Trophoblast cell (in vitro differentiated cells and primary cell): ENCODE measurements at regions not wholly inside any gene's neighbourhood (a gene's known extent, or its start where the extent isn't known, plus 50 kb on each side); places are given as distances from the start of the nearest gene placed in this dataset.
A peak's percentile ranks its signal among the peaks of the same experiment; 100 is the strongest.
"Not testable (repeated sequence)": the region's sequence is repeated elsewhere in the genome, so short reads cannot be mapped to it uniquely, and the experiment has no call there.

ENCODE experiments used
- DNase-seq, 2 donors: peaks; one replicate each; pipeline ENCODE4 v3.0.0-alpha.2; 2016
- H2AFZ ChIP-seq: 2 replicates; pipeline ENCODE4 v1.6.1; 2013; ENCODE audit warnings: low read length, moderate library complexity, mild to moderate bottlenecking; ENCODE audit not compliant: insufficient read depth, poor library complexity
- H2AK5ac ChIP-seq: 2 replicates; pipeline ENCODE4 v1.6.1; 2013; ENCODE audit warnings: mild to moderate bottlenecking, low read length
- H2BK120ac ChIP-seq: 2 replicates; pipeline ENCODE4 v1.6.1; 2013; ENCODE audit warnings: low read length, mild to moderate bottlenecking, moderate library complexity; ENCODE audit not compliant: insufficient read depth, poor library complexity
- H2BK12ac ChIP-seq: 2 replicates; pipeline ENCODE4 v1.6.1; 2013; ENCODE audit warnings: mild to moderate bottlenecking, low read length, moderate library complexity
- H2BK5ac ChIP-seq: 2 replicates; pipeline ENCODE4 v1.6.1; 2013; ENCODE audit warnings: low read length, low read depth, moderate library complexity, mild to moderate bottlenecking; ENCODE audit not compliant: poor library complexity
- H3K14ac ChIP-seq: 2 replicates; pipeline ENCODE4 v1.6.1; 2013; ENCODE audit warnings: mild to moderate bottlenecking, low read length
- H3K18ac ChIP-seq: 2 replicates; pipeline ENCODE4 v1.6.1; 2013; ENCODE audit warnings: mild to moderate bottlenecking, low read length
- H3K23ac ChIP-seq: 2 replicates; pipeline ENCODE4 v1.6.1; 2013; ENCODE audit warnings: low read length
- H3K27ac ChIP-seq: 2 replicates; pipeline ENCODE4 v1.5.1; 2013; ENCODE audit warnings: low read depth, mild to moderate bottlenecking, inconsistent platforms, low read length, moderate library complexity
- H3K27me3 ChIP-seq: 2 replicates; pipeline ENCODE4 v1.6.1; 2013; ENCODE audit warnings: inconsistent platforms, mild to moderate bottlenecking, low read length, moderate library complexity; ENCODE audit not compliant: insufficient read depth
- H3K36me3 ChIP-seq, 2 experiments: 1 replicate in 1 of 2; 2 replicates in 1 of 2; pipeline ENCODE4 v1.6.1; 2013; ENCODE audit warnings: low read length in 2 of 2, mild to moderate bottlenecking in 2 of 2, moderate library complexity in 1 of 2; ENCODE audit not compliant: insufficient read depth in 2 of 2, control insufficient read depth in 1 of 2
- H3K4ac ChIP-seq: 2 replicates; pipeline ENCODE4 v1.6.1; 2013; ENCODE audit warnings: low read depth, mild to moderate bottlenecking, low read length, moderate library complexity
- H3K4me1 ChIP-seq, 2 experiments: 1 replicate in 1 of 2; 2 replicates in 1 of 2; pipeline ENCODE4 v1.6.1; 2013; ENCODE audit warnings: low read length in 2 of 2, mild to moderate bottlenecking in 2 of 2, moderate library complexity in 1 of 2; ENCODE audit not compliant: insufficient read depth in 2 of 2, control insufficient read depth in 1 of 2
- H3K4me2 ChIP-seq: 2 replicates; pipeline ENCODE4 v1.6.1; 2013; ENCODE audit warnings: inconsistent platforms, mild to moderate bottlenecking, low read length, moderate library complexity
- H3K4me3 ChIP-seq: 2 replicates; pipeline ENCODE4 v1.5.1; 2013; ENCODE audit warnings: mild to moderate bottlenecking, low read depth, low read length, inconsistent platforms
- H3K79me1 ChIP-seq: one replicate; pipeline ENCODE4 v1.6.1; 2013; ENCODE audit warnings: low read length
- H3K79me2 ChIP-seq: 2 replicates; pipeline ENCODE4 v1.6.1; 2013; ENCODE audit warnings: low read length, mild to moderate bottlenecking; ENCODE audit not compliant: control insufficient read depth, insufficient read depth, poor library complexity
- H3K9ac ChIP-seq: 2 replicates; pipeline ENCODE4 v1.6.1; 2013; ENCODE audit warnings: mild to moderate bottlenecking, low read length
- H3K9me3 ChIP-seq: 2 replicates; pipeline ENCODE4 v1.6.1; 2013; ENCODE audit warnings: low read depth, mild to moderate bottlenecking, control low read depth, inconsistent platforms, low read length; ENCODE audit not compliant: insufficient read depth
- H4K12ac ChIP-seq: 2 replicates; pipeline ENCODE4 v1.6.1; 2013; ENCODE audit warnings: low read depth, mild to moderate bottlenecking, low read length, moderate library complexity
- H4K8ac ChIP-seq: 2 replicates; pipeline ENCODE4 v1.6.1; 2013; ENCODE audit warnings: low read depth, mild to moderate bottlenecking, low read length, moderate library complexity
- H4K91ac ChIP-seq: one replicate; pipeline ENCODE4 v1.6.1; 2013; ENCODE audit warnings: low read depth, mild to moderate bottlenecking, low read length, moderate library complexity
- WGBS: extraction: QIAGEN DNeasy Blood & Tissue Kit; methylation state at CpG from one replicate; pipeline ENCODE4 v1.1.7; 2013; ENCODE audit warnings: missing lambda C conversion rate; ENCODE audit not compliant: insufficient read length, insufficient coverage; ENCODE audit errors: extremely low coverage; 5-methylcytosine and 5-hydroxymethylcytosine counted together

DNA sequence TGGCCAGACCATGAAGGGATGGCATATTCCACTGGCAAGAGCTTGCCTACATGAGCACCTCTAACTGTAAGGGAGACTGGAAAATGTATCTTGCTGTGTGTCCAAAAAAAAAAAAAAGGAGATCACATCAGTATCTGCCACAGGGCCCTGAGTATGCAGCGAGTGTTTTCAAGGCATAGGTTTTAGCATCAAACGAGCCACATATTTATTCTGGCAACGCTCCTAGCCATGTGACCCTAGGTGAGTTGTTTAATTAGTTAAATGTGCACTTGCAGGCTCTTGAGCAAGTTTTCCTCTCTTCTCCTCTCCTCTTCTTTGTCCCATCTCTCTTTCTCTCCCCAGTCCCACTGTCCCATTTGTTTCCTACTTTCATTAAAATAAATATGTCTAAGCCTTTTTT lies 428.7 kb upstream of the AKR1E2 start:
- Histone ChIP-seq H3K23ac (no peak overlapping the region), H3K36me3 (no peaks in the 10 kb centered on the region), H3K79me2 (no peaks in the 10 kb centered on the region), H2AK5ac (no peak overlapping the region), H3K27me3 (no peaks in the 10 kb centered on the region), H2BK5ac (no peak overlapping the region), H3K9me3 (no peaks in the 10 kb centered on the region), H3K4me1 (peaks cover 0 to 2% of the 10 kb centered on the region in 2 experiments), H4K12ac (no peak overlapping the region), H3K79me1 (peaks cover 2% of the 10 kb centered on the region), H3K27ac (no peak overlapping the region), H2AFZ (no peak overlapping the region), H3K14ac (no peak overlapping the region), H3K4me3 (no peak overlapping the region), H4K91ac (no peak overlapping the region), H3K4me2 (no peak overlapping the region), H4K8ac (no peak overlapping the region), H2BK120ac (no peak overlapping the region), H3K4ac (no peak overlapping the region), H3K18ac (no peak overlapping the region), H3K9ac (no peak overlapping the region), H2BK12ac (no peak overlapping the region)
- DNase-seq, result no peak
- no CpG with 5 or more reads among the region's 3 CpGs for WGBS

DNA sequence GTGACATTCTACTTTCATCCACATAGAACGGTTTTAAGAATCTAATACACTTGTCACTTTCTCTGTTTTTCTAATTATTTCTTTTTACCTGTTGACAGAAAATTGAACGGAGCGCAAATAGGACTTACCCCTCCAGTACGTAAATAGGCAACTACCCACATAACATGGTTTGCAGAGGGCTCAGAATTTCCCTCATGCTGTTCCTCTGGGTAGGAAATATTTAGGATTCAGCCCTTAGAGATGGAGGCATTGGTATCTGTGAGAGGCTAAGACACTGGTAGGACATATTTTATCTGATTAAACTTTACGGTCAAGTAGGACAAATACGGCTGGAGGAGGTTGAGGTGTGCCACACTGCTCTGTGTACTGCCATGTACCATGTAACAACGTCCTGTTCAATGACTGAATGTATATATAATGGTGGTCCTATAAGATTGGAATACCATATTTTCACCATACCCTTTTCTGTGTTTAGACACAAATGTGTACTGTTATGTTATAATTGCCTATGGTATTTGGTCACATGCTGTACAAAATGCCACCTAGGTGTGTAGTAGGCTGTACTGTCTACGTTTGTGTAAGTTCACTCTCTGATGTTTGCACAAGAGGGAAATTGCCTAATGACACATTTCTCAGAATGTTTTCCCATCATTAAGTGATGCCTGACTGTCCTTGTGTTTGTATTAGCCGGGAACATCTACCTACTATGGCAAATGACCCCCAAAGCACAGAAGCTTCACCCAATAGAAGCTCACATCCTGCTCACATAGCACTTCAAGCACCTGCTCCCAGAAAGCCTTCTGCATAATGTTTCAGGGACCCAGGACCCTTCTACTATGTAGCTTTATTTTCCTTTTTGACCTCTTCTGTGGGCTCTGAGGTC lies 429.4 kb upstream of the AKR1E2 start:
- Histone ChIP-seq H3K23ac (no peak overlapping the region), H2AFZ (no peak overlapping the region)
- whole genome bisulfite sequencing, result no CpG with 5 or more reads among the region's 9 CpGs

DNA sequence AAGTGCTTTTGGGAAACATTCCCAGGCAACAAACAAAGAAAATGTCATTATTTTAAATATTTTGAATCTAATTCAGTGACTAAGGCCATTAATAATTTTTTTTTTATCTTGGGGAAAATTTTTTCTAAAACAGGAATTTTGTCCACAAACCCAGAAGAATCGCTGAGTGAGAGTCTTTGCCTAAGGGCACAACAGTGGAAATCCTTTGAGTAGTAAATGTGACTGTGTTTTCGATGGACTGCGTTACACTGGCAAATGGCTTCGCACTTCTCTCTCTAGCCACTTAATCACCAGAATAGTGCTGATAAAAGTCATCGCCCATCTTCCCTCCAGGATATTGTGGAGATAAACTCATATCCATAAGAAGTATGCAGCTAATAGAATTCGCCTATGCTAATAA lies 430.3 kb upstream of the AKR1E2 start:
- no peaks in the 10 kb centered on the region for H3K36me3 ChIP-seq
- DNase-seq, result peak; percentile 36 to 38
- no peaks in the 10 kb centered on the region for H3K79me2 ChIP-seq
- no peak overlapping the region for H2BK5ac ChIP-seq
- no peak overlapping the region for H2BK120ac ChIP-seq
- H4K91ac ChIP-seq, result no peak overlapping the region
- peaks cover 0 to 2% of the 10 kb centered on the region in 2 experiments for H3K4me1 ChIP-seq
- no peak overlapping the region for H3K4ac ChIP-seq
- H2AK5ac ChIP-seq, result no peak overlapping the region
- H3K79me1 ChIP-seq, result peaks cover 2% of the 10 kb centered on the region
- no peak overlapping the region for H2BK12ac ChIP-seq
- H3K4me3 ChIP-seq, result no peak overlapping the region
- H3K9me3 ChIP-seq, result no peaks in the 10 kb centered on the region
- no CpG with 5 or more reads among the region's 6 CpGs for WGBS
- no peaks in the 10 kb centered on the region for H3K27me3 ChIP-seq
- H3K9ac ChIP-seq, result no peak overlapping the region
- H3K27ac ChIP-seq, result no peak overlapping the region
- no peak overlapping the region for H3K14ac ChIP-seq
- H4K12ac ChIP-seq, result no peak overlapping the region
- no peak overlapping the region for H4K8ac ChIP-seq
- no peak overlapping the region for H3K23ac ChIP-seq
- H2AFZ ChIP-seq, result no peak overlapping the region
- no peak overlapping the region for H3K4me2 ChIP-seq
- no peak overlapping the region for H3K18ac ChIP-seq

More for the DNA sequence above, 429.4 kb upstream of the AKR1E2 start:
- H4K12ac ChIP-seq, result no peak overlapping the region
- peaks cover 2% of the 10 kb centered on the region for H3K79me1 ChIP-seq
- no peak overlapping the region for H3K9ac ChIP-seq
- H3K4me1 ChIP-seq, result peaks cover 0 to 2% of the 10 kb centered on the region in 2 experiments
- no peak overlapping the region for H2BK120ac ChIP-seq
- no peaks in the 10 kb centered on the region for H3K27me3 ChIP-seq
- H3K9me3 ChIP-seq, result no peaks in the 10 kb centered on the region
- no peak overlapping the region for H4K8ac ChIP-seq
- H2BK12ac ChIP-seq, result no peak overlapping the region
- DNase-seq, result peak; percentile 51 to 71
- no peak overlapping the region for H2BK5ac ChIP-seq
- no peaks in the 10 kb centered on the region for H3K79me2 ChIP-seq
- H3K4ac ChIP-seq, result no peak overlapping the region
- H3K18ac ChIP-seq, result no peak overlapping the region
- H2AK5ac ChIP-seq, result no peak overlapping the region
- no peaks in the 10 kb centered on the region for H3K36me3 ChIP-seq
- no peak overlapping the region for H3K27ac ChIP-seq
- no peak overlapping the region for H3K4me2 ChIP-seq
- H3K4me3 ChIP-seq, result no peak overlapping the region
- no peak overlapping the region for H4K91ac ChIP-seq
- H3K14ac ChIP-seq, result no peak overlapping the region

DNA sequence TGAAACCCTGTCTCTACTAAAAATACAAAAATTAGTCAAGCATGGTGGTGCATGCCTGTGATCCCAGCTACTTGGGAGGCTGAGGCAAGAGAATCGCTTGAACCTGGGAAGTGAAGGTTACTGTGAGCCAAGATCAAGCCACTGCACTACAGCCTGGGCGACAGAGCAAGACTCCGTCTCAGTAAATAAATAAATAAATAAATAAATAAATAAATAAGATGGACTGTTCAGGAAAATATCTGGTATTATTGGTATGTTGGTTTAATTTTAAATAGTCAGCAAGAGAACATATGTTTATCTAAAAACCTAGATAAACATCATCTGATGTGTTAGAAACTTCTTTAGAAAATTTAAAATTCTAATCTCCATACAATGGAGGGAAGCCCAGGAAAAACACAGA lies 431.6 kb upstream of the AKR1E2 start:
- not testable (repeated sequence) for H3K36me3 ChIP-seq, H3K27me3 ChIP-seq, H3K4me3 ChIP-seq, H2AFZ ChIP-seq, H2BK120ac ChIP-seq, H2BK12ac ChIP-seq, H3K9ac ChIP-seq, H4K8ac ChIP-seq, H3K9me3 ChIP-seq, H3K18ac ChIP-seq, H3K79me2 ChIP-seq, H3K4me1 ChIP-seq, DNase-seq, H3K4me2 ChIP-seq, H2AK5ac ChIP-seq, H3K4ac ChIP-seq, H3K23ac ChIP-seq, H4K91ac ChIP-seq, H3K79me1 ChIP-seq, H3K27ac ChIP-seq, H3K14ac ChIP-seq, H4K12ac ChIP-seq, H2BK5ac ChIP-seq
- WGBS, result no CpG with 5 or more reads among the region's 3 CpGs
